Duodenal mucosa (tissue), 2 donors: ENCODE measurements at regions not wholly inside any gene's neighbourhood (a gene's known extent, or its start where the extent isn't known, plus 50 kb on each side); places are given as distances from the start of the nearest gene placed in this dataset.

ENCODE experiments used
- H3K27ac ChIP-seq: one replicate; pipeline ENCODE4 v1.7.0; 2013; ENCODE audit warnings: low read depth, low read length
- H3K27me3 ChIP-seq, 2 donors: one replicate each; pipeline ENCODE4 v1.7.0; 2013; ENCODE audit warnings: low read length in 2 of 2, control low read depth in 1 of 2; ENCODE audit not compliant: insufficient read depth in 2 of 2, control insufficient read depth in 1 of 2
- H3K36me3 ChIP-seq, 2 donors: one replicate each; pipeline ENCODE4 v1.7.0; 2013; ENCODE audit warnings: low read length in 2 of 2, control low read depth in 1 of 2; ENCODE audit not compliant: insufficient read depth in 2 of 2, control insufficient read depth in 1 of 2
- H3K4me1 ChIP-seq, 2 donors: one replicate each; pipeline ENCODE4 v1.7.0; 2013; ENCODE audit warnings: low read length in 2 of 2, control low read depth in 1 of 2; ENCODE audit not compliant: insufficient read depth in 2 of 2, control insufficient read depth in 1 of 2
- H3K4me3 ChIP-seq, 2 donors: one replicate each; pipeline ENCODE4 v1.7.0; 2013; ENCODE audit warnings: low read length in 2 of 2, low read depth in 1 of 2
- H3K9ac ChIP-seq, 2 donors: one replicate each; pipeline ENCODE4 v1.7.0; 2013; ENCODE audit warnings: low read length in 2 of 2, low read depth in 1 of 2
- H3K9me3 ChIP-seq, 2 donors: one replicate each; pipeline ENCODE4 v1.7.0; 2013; ENCODE audit warnings: low read length in 2 of 2, control low read depth in 1 of 2; ENCODE audit not compliant: control insufficient read depth in 1 of 2

- no peaks in the 10 kb centered on the region for H3K36me3 ChIP-seq
- peaks cover 0 to 3% of the 10 kb centered on the region in 2 donors for H3K9me3 ChIP-seq
- no peak overlapping the region for H3K4me3 ChIP-seq
- peaks cover 0 to 4% of the 10 kb centered on the region in 2 donors for H3K4me1 ChIP-seq
- H3K9ac ChIP-seq = no peak overlapping the region
- H3K27me3 ChIP-seq = no peaks in the 10 kb centered on the region
- no peak overlapping the region for H3K27ac ChIP-seq
Measured at GRCh38 chr5:135670588-135670987, 91.8 kb upstream of the CXCL14 start.

GRCh38 chr5:135669416-135669815 lies 90.6 kb upstream of the CXCL14 start:
- H3K4me3 ChIP-seq = no peak overlapping the region
- H3K9me3 ChIP-seq = no peaks in the 10 kb centered on the region
- H3K27me3 ChIP-seq = no peaks in the 10 kb centered on the region
- no peak overlapping the region for H3K9ac ChIP-seq
- peaks cover 0 to 4% of the 10 kb centered on the region in 2 donors for H3K4me1 ChIP-seq
- H3K27ac ChIP-seq = no peak overlapping the region
- no peaks in the 10 kb centered on the region for H3K36me3 ChIP-seq

DNA sequence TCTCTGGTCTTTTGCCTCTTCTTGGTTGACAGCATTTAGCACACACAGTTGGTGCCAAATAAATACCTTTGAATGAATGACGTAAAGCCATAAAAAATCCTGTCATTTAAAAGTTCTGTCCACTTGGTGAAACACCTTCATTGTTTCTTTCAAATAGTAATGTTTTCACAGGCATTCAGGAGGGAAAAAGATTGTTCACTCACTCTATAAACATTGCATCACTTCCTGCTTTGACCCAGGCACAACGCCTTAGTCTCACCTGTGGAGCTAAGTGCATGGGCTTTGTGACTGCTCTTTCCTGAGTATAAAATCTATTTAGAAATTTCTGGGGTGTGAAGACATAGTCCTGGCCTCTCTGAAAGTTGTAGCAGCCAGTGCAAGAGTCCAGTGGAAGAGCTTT lies 88.9 kb upstream of the CXCL14 start:
- no peaks in the 10 kb centered on the region for H3K9me3 ChIP-seq
- H3K4me1 ChIP-seq = peaks cover 0 to 4% of the 10 kb centered on the region in 2 donors
- no peak overlapping the region for H3K27ac ChIP-seq
- H3K27me3 ChIP-seq = no peaks in the 10 kb centered on the region
- H3K4me3 ChIP-seq = no peak overlapping the region
- no peak overlapping the region for H3K9ac ChIP-seq
- no peaks in the 10 kb centered on the region for H3K36me3 ChIP-seq

- no peaks in the 10 kb centered on the region for H3K9me3 ChIP-seq
Measured at GRCh38 chr5:135667204-135667603, 88.4 kb upstream of the CXCL14 start.

DNA sequence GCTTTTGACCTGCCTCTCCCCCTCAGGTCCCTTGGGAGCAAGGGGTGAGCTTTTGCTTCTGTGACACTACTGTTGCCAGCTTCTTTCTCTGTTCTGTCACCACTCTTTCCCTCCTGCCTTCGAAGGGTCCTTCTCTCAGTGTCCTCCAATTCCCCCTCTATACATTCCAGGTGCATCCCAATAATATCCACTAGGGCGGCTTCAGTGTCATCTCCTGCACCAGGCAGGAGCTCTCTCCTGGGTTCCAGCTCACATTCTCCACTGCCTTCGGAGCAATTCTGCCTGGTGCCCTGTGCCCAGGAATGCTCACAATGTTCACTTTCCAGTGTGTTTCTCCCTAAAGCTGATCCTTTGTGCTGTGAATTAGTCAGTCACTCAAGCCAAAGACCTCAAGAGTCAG lies 83.9 kb upstream of the CXCL14 start:
- H3K27ac ChIP-seq = no peak overlapping the region
- no peak overlapping the region for H3K9ac ChIP-seq
- peaks cover 6 to 11% of the 10 kb centered on the region in 2 donors for H3K9me3 ChIP-seq
- peaks cover 4 to 10% of the 10 kb centered on the region in 2 donors for H3K4me1 ChIP-seq
- H3K36me3 ChIP-seq = no peaks in the 10 kb centered on the region
- no peaks in the 10 kb centered on the region for H3K27me3 ChIP-seq
- no peak overlapping the region for H3K4me3 ChIP-seq

More at GRCh38 chr5:135667204-135667603, 88.4 kb upstream of the CXCL14 start:
- H3K4me1 ChIP-seq = peaks cover 0 to 4% of the 10 kb centered on the region in 2 donors
- no peak overlapping the region for H3K9ac ChIP-seq
- no peak overlapping the region for H3K27ac ChIP-seq
- no peaks in the 10 kb centered on the region for H3K27me3 ChIP-seq
- H3K36me3 ChIP-seq = no peaks in the 10 kb centered on the region
- H3K4me3 ChIP-seq = no peak overlapping the region

DNA sequence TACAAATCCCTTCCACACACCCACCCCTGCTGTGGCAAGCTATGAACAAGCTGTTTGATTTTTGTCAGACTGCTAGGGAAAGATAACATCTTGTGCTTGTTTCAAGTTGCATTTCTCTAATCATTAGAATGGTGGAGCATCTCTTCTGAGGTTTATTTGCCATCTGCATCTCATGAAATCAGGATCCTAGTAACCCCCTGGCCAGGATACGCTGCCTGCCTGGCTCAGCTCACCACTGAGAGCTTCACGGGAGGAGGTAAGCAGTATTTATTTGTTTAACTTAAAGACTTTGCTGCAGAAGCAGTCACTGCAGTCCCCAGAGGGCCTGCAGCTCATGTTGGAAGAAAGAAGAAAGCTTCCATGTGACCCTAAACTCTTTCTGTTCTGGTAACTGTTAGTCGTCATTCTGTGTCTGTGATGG lies 83.3 kb upstream of the CXCL14 start:
- Histone ChIP-seq H3K9me3 (peaks cover 6 to 11% of the 10 kb centered on the region in 2 donors), H3K27ac (no peak overlapping the region), H3K27me3 (no peaks in the 10 kb centered on the region), H3K4me3 (no peak overlapping the region), H3K9ac (no peak overlapping the region), H3K4me1 (peaks cover 4 to 10% of the 10 kb centered on the region in 2 donors), H3K36me3 (no peaks in the 10 kb centered on the region)

GRCh38 chr5:135660826-135661575 lies 82.2 kb upstream of the CXCL14 start:
- no peak overlapping the region for H3K27ac ChIP-seq
- H3K27me3 ChIP-seq = no peaks in the 10 kb centered on the region
- peaks cover 3 to 10% of the 10 kb centered on the region in 2 donors for H3K4me1 ChIP-seq
- H3K36me3 ChIP-seq = no peaks in the 10 kb centered on the region
- H3K9ac ChIP-seq = no peak overlapping the region
- H3K9me3 ChIP-seq = peaks cover 6 to 11% of the 10 kb centered on the region in 2 donors
- no peak overlapping the region for H3K4me3 ChIP-seq

GRCh38 chr5:135657536-135658305 lies 78.9 kb upstream of the CXCL14 start:
- H3K27me3 ChIP-seq = no peaks in the 10 kb centered on the region
- H3K9ac ChIP-seq = no peak overlapping the region
- H3K9me3 ChIP-seq = peaks cover 6 to 11% of the 10 kb centered on the region in 2 donors
- H3K4me3 ChIP-seq = no peak overlapping the region
- H3K36me3 ChIP-seq = no peaks in the 10 kb centered on the region
- H3K4me1 ChIP-seq = peaks cover 3 to 10% of the 10 kb centered on the region in 2 donors
- no peak overlapping the region for H3K27ac ChIP-seq

GRCh38 chr5:135655468-135655815 lies 76.7 kb upstream of the CXCL14 start:
- no peak overlapping the region for H3K27ac ChIP-seq
- no peaks in the 10 kb centered on the region for H3K27me3 ChIP-seq
- no peak overlapping the region for H3K9ac ChIP-seq
- peaks cover 3% of the 10 kb centered on the region in 2 donors for H3K4me1 ChIP-seq
- H3K36me3 ChIP-seq = no peaks in the 10 kb centered on the region
- no peak overlapping the region for H3K4me3 ChIP-seq
- H3K9me3 ChIP-seq = peaks cover 6 to 11% of the 10 kb centered on the region in 2 donors

- Histone ChIP-seq H3K4me3 (no peak overlapping the region), H3K9ac (no peak overlapping the region), H3K27me3 (no peaks in the 10 kb centered on the region), H3K36me3 (no peaks in the 10 kb centered on the region), H3K9me3 (peaks cover 6 to 11% of the 10 kb centered on the region in 2 donors), H3K4me1 (peaks cover 3% of the 10 kb centered on the region in 2 donors), H3K27ac (no peak overlapping the region)
Measured at GRCh38 chr5:135654761-135655467, 76.1 kb upstream of the CXCL14 start.
